WI38 (cell line): ENCODE measurements at regions not wholly inside any gene's neighbourhood (a gene's known extent, or its start where the extent isn't known, plus 50 kb on each side); places are given as distances from the start of the nearest gene placed in this dataset.
"Not testable (repeated sequence)": the region's sequence is repeated elsewhere in the genome, so short reads cannot be mapped to it uniquely, and the experiment has no call there.

Source experiments
- H3K4me3 ChIP-seq: 2 replicates; pipeline ENCODE4 v1.5.1; 2011; ENCODE audit warnings: low read depth, mild to moderate bottlenecking, control low read depth, low read length
- TF ChIP-seq, protein P1 (sequence below): IDR thresholded peaks from 2 replicates; pipeline ENCODE4 v1.5.1; 2012; ENCODE audit warnings: low read depth, mild to moderate bottlenecking, control low read depth, low read length

DNA sequence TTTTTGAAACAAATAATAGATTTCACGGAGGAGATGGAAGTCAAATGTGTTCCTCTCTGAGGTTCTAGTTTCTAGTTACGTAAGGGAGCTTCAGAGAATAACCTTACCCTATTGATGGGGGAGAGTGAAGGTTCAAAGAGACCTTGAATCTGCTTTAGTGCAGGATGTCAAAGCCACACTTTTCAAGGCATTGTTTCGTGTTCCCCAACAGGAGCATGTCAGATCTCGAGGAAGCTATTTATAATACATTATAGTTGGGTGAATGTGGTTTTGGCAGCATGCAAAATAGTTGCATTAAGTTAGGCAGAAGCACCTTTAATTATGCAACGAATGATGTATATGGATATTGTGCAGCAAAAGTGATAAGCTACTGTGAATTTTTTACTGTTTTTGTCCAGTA is 614.9 kb downstream of the SLC16A7 start:
- H3K4me3 ChIP-seq = no peak overlapping the region
- TF ChIP-seq, protein P1, sequence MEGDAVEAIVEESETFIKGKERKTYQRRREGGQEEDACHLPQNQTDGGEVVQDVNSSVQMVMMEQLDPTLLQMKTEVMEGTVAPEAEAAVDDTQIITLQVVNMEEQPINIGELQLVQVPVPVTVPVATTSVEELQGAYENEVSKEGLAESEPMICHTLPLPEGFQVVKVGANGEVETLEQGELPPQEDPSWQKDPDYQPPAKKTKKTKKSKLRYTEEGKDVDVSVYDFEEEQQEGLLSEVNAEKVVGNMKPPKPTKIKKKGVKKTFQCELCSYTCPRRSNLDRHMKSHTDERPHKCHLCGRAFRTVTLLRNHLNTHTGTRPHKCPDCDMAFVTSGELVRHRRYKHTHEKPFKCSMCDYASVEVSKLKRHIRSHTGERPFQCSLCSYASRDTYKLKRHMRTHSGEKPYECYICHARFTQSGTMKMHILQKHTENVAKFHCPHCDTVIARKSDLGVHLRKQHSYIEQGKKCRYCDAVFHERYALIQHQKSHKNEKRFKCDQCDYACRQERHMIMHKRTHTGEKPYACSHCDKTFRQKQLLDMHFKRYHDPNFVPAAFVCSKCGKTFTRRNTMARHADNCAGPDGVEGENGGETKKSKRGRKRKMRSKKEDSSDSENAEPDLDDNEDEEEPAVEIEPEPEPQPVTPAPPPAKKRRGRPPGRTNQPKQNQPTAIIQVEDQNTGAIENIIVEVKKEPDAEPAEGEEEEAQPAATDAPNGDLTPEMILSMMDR = no peak

DNA sequence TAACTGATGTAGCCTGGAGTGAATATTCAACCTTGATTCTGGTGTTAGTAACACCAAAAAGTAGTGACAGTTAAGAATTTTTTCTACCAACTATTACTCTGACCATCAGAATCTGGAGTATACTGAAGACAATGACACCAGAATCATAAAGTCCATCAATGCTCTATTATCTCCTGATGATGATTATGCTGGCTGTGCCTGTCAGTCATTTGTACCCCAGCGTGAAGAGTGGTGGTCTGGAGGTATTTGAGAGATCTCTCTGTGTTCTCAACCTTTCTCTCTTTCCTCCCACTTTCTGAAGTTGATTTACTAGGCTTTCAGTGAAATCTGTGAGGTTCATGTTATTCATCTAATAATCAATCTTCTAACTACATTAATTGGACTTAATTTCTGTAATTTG is 615.4 kb downstream of the SLC16A7 start:
- H3K4me3 ChIP-seq = no peak overlapping the region
- TF ChIP-seq, protein P1 = no peak

DNA sequence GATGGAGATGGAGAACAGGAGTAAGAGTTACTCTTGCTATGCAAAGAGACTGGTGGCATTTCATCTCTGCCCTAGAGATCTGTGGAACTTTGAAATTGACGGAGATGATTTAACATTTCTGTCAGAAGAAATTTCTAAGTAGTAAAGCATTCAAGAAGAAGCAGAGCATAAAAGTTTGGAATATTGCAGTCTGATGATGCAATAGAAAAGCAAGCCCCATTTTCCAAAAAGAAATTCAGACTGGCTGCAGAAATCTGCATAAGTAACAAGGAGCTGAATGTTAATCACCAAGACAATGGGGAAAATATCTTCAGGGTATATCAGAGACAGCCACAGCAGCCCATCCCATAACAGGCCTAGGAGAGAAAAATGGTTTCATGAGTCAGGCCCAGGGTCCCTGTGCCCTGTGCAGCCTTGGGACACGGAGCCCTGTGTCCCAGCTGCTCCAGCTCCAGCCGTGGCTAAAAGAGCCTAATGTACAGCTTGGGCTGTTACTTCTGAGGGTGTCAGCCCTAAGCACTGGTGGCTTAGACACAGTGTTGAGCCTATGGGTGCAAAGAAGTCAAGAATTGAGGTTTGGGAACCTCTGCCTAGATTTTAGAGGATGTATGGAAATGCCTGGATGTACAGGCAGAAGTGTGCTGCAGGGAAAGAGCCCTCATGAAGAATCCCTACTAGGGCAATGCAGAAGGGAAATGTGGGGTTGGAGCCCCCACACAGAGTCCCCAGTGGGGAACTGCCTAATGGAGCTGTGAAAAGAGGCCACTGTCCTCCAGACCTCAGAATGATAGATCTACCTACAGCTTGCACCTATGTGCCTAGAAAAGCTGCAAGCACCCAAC is 616.6 kb downstream of the SLC16A7 start:
- TF ChIP-seq, protein P1 = no peak
- no peak overlapping the region for H3K4me3 ChIP-seq

DNA sequence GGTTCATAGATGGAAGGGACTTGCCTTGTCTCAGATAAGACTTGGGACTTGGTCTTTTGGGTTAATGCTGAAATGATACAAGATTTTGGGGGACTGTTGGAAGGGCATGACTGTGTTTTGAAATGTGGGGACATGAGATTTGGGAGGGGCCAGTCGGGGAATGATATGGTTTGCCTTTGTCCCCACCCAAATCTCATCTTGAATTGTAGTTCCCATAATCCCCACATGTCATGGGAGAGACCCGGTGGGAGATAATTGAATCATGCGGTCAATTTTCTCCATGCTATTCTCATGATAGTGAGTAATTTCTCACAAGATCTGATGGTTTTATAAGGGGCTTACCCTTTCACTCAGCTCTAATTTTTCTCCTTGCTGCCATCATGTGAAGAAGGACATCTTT is 617.4 kb downstream of the SLC16A7 start:
- not testable (repeated sequence) for H3K4me3 ChIP-seq

DNA sequence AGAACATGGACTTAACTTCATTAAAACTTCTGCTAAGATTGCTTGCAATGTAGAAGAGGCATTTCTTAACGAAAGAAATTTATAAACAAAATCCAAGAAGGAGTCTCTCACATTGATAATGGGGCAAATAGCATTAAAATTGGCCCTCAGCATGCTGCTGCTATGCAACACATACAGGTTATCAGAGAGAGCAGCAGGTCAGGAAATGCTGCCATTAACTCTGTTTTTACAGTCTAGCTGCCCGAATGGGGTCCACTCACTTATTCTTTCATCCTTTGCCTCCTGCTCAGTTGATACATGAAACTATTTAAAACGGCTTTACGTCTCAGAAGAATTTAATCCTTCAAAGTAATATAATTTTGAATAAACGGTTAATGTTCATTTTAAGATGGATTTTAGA is 620.4 kb downstream of the SLC16A7 start:
- TF ChIP-seq, protein P1 = no peak
- no peak overlapping the region for H3K4me3 ChIP-seq

DNA sequence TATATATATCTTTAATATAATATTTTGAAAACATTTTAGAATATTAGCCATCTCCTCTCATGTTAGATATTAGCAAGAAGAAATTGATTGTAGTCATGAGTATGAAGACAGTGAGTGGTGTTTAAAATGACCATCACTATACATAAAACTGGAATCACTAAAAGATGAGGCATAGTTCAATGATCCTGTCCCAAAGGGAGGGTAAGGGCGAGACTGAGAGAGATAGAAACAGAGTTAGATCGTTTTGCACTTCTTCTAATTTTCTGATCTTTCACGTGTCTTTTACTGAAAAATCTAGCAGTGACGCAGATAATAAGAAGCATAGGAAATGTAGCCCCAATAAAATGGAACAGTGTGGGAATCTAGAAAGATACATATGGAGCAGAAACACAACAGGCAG is 627.4 kb downstream of the SLC16A7 start:
- TF ChIP-seq, protein P1 = no peak

DNA sequence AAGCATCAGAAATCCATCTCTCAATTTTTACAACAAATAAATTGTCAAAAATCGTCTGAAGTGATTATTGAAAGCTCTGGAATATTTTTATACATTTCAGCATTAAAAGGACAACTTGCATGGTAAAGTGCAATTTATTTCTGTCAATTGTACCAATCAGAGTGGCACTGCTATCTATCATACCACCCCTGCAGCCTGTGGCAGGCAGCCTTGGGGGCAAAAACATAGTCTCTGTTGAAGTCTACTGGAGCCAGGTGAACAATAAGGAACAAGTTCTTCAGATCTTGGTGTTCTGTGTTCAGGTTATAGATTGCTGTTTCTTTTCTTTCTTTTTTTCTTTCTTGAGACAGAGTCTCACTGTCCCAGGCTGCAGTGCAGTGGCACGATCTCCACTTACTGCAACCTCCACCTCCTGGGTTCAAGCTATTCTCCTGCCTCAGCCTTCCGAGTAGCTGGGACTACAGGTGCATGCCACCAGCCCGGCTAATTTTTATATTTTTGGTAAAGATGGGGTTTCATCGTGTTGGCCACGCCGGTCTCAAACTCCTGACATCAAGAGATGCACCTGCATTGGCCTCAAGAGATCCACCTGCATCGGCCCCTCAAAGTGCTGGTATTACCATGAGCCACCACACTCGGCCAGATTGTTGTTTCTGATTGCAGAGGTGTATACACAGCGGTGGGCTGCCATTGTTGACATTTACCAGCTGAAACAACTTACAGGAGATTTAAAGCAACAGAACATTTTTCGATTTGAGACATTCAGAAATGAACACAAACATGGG is 629.6 kb downstream of the SLC16A7 start:
- TF ChIP-seq, protein P1 = no peak
- no peak overlapping the region for H3K4me3 ChIP-seq

More for the DNA sequence above, 627.4 kb downstream of the SLC16A7 start:
- H3K4me3 ChIP-seq = no peak overlapping the region
